Panc1 (cell line): ENCODE measurements at regions not wholly inside any gene's neighbourhood (a gene's known extent, or its start where the extent isn't known, plus 50 kb on each side); places are given as distances from the start of the nearest gene placed in this dataset.

Experiments
- ATAC-seq: fragments of 200-7000 bp; cut with Tn5 transposase; 2 replicates; pipeline ENCODE4 v1.9.1; 2020; ENCODE audit warnings: mild to moderate bottlenecking, moderate library complexity
- BruUV-seq: library from RNA; stranded (reverse); fragments of 400-500 nt; replicated peaks from 2 replicates; lab custom pipeline; 2021; lab: Mats Ljungman, UMichigan
- CTCF ChIA-PET: fragments of 300-600 bp; sonication (Branson Sonifier 250); formaldehyde crosslinking; loops from one replicate; lab custom pipeline; 2022; ENCODE audit warnings: antibody characterized with exemption; lab: Charles Lee
- POLR2A ChIA-PET: fragments of 300-600 bp; sonication (Branson Sonifier 250); formaldehyde crosslinking; loops from one replicate; lab custom pipeline; 2022; ENCODE audit warnings: antibody characterized with exemption; lab: Charles Lee
- DNase-seq: peaks from one replicate; pipeline ENCODE4 v3.0.0-alpha.2; 2010; ENCODE audit warnings: low read depth, low spot score
- H3K27ac ChIP-seq: 2 replicates; pipeline ENCODE4 v1.5.1; 2011; ENCODE audit warnings: mild to moderate bottlenecking, low read length, inconsistent platforms
- H3K27me3 ChIP-seq: fragments of 200-500 bp; sonication (Bioruptor generic); 2 replicates; pipeline ENCODE4 v1.6.0; 2014; ENCODE audit warnings: low read length, inconsistent platforms; ENCODE audit not compliant: control insufficient read depth, insufficient read depth
- H3K36me3 ChIP-seq: fragments of 200-500 bp; sonication (Bioruptor generic); 2 replicates; pipeline ENCODE4 v1.5.1; 2014; ENCODE audit warnings: inconsistent platforms, mild to moderate bottlenecking, low read length, moderate library complexity; ENCODE audit not compliant: control insufficient read depth, insufficient read depth
- H3K4me1 ChIP-seq: 2 replicates; pipeline ENCODE4 v1.5.1; 2011; ENCODE audit warnings: inconsistent platforms, mild to moderate bottlenecking, low read length, moderate library complexity; ENCODE audit not compliant: control insufficient read depth, insufficient read depth
- H3K4me3 ChIP-seq, 2 experiments: 2 replicates each; pipeline ENCODE4 v1.5.1; 2011 to 2012; ENCODE audit warnings: low read depth in 2 of 2, low read length in 2 of 2, mild to moderate bottlenecking in 2 of 2, inconsistent platforms in 1 of 2, moderate library complexity in 1 of 2
- H3K9me3 ChIP-seq: fragments of 200-500 bp; sonication (Bioruptor generic); 2 replicates; pipeline ENCODE4 v1.5.1; 2014; ENCODE audit warnings: low read depth, mild to moderate bottlenecking, inconsistent platforms, low read length, moderate library complexity; ENCODE audit not compliant: control insufficient read depth, insufficient read depth
- POLR2AphosphoS5 ChIP-seq: IDR thresholded peaks from 2 replicates; pipeline ENCODE4 v1.6.1; 2012; ENCODE audit warnings: mild to moderate bottlenecking, low read depth, low read length, moderate library complexity
- SIN3A ChIP-seq: IDR thresholded peaks from 2 replicates; pipeline ENCODE4 v1.6.1; 2012; ENCODE audit warnings: low read depth, mild to moderate bottlenecking, low read length, moderate library complexity, borderline replicate concordance; ENCODE audit not compliant: insufficient read depth
- TCF7L2 ChIP-seq: IDR thresholded peaks from 2 replicates; pipeline ENCODE4 v1.6.1; 2011; ENCODE audit warnings: mild to moderate bottlenecking, low read depth, low read length, inconsistent platforms
- in situ Hi-C: cut with HindIII; loops from 2 replicates; pipeline ENCODE4 v1.10.0; 2016; ENCODE audit warnings: low sequenced_read_pairs, low pct_unique_long_range_greater_than_20kb
- intact Hi-C: fragments of 100-400 bp; cut with micrococcal nuclease; formaldehyde crosslinking; loops from one replicate; pipeline ENCODE4 v1.10.0; 2022; ENCODE audit not compliant: unreplicated experiment
- TF ChIP-seq, protein P1 (sequence below): fragments of 450-650 bp; IDR thresholded peaks from 2 replicates; pipeline ENCODE4 v1.5.1; 2017; ENCODE audit warnings: mild to moderate bottlenecking
- TF ChIP-seq, protein P2 (sequence below), 2 experiments: IDR thresholded peaks; 2 replicates each; pipeline ENCODE4 v1.6.1; 2011 to 2012; ENCODE audit warnings: low read depth in 2 of 2, control low read depth in 1 of 2, low read length in 1 of 2, mild to moderate bottlenecking in 1 of 2, moderate library complexity in 1 of 2; ENCODE audit not compliant: insufficient read depth in 1 of 2

DNA sequence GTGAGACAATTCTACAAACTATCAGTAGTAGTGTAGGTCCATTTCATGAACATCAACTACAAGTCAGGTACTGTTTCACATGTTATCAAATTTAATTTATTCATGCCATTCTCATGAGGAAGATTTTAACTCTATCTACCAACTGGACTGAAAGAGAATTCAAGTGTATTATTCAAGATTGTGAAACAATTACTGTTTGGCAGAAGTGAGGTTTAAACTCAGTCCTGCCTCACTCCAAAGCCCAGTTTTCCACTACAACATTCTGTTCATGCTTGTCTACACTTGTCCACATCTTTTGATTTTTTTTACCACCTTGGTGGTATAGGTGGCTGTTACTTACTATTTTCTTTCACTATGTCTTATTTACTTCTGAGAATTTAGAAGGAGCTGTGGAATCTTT is 272.9 kb downstream of the TGFB2 start:
- intact Hi-C loops, result no loop called here
- ATAC-seq (no peak), DNase-seq (no peak)
- H3K4me3 ChIP-seq, result no peak overlapping the region
- H3K27ac ChIP-seq, result peak overlapping the region; percentile 58; the same call in 1 of the 2 replicates
- H3K9me3 ChIP-seq, result peaks cover 9% of the 10 kb centered on the region; the same call in 1 of the 2 replicates
- in situ Hi-C loops, result no loop called here
- no TSS peak for BruUV-seq
- CTCF ChIA-PET, result no interaction called here
- H3K27me3 ChIP-seq, result no peaks in the 10 kb centered on the region
- peaks cover 3% of the 10 kb centered on the region; the same call in 1 of the 2 replicates for H3K4me1 ChIP-seq
- TF ChIP-seq TCF7L2 (no peak), SIN3A (no peak), POLR2AphosphoS5 (no peak)
- TF ChIP-seq, protein P1, sequence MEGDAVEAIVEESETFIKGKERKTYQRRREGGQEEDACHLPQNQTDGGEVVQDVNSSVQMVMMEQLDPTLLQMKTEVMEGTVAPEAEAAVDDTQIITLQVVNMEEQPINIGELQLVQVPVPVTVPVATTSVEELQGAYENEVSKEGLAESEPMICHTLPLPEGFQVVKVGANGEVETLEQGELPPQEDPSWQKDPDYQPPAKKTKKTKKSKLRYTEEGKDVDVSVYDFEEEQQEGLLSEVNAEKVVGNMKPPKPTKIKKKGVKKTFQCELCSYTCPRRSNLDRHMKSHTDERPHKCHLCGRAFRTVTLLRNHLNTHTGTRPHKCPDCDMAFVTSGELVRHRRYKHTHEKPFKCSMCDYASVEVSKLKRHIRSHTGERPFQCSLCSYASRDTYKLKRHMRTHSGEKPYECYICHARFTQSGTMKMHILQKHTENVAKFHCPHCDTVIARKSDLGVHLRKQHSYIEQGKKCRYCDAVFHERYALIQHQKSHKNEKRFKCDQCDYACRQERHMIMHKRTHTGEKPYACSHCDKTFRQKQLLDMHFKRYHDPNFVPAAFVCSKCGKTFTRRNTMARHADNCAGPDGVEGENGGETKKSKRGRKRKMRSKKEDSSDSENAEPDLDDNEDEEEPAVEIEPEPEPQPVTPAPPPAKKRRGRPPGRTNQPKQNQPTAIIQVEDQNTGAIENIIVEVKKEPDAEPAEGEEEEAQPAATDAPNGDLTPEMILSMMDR, result no peak
- TF ChIP-seq, protein P2, sequence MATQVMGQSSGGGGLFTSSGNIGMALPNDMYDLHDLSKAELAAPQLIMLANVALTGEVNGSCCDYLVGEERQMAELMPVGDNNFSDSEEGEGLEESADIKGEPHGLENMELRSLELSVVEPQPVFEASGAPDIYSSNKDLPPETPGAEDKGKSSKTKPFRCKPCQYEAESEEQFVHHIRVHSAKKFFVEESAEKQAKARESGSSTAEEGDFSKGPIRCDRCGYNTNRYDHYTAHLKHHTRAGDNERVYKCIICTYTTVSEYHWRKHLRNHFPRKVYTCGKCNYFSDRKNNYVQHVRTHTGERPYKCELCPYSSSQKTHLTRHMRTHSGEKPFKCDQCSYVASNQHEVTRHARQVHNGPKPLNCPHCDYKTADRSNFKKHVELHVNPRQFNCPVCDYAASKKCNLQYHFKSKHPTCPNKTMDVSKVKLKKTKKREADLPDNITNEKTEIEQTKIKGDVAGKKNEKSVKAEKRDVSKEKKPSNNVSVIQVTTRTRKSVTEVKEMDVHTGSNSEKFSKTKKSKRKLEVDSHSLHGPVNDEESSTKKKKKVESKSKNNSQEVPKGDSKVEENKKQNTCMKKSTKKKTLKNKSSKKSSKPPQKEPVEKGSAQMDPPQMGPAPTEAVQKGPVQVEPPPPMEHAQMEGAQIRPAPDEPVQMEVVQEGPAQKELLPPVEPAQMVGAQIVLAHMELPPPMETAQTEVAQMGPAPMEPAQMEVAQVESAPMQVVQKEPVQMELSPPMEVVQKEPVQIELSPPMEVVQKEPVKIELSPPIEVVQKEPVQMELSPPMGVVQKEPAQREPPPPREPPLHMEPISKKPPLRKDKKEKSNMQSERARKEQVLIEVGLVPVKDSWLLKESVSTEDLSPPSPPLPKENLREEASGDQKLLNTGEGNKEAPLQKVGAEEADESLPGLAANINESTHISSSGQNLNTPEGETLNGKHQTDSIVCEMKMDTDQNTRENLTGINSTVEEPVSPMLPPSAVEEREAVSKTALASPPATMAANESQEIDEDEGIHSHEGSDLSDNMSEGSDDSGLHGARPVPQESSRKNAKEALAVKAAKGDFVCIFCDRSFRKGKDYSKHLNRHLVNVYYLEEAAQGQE (IDR thresholded peaks at IDR 0.05; ENCODE audit: insufficient read depth in 1 of 2, low read depth in 2 of 2, low read length in 1 of 2), result no peak
- H3K36me3 ChIP-seq, result no peaks in the 10 kb centered on the region
- POLR2A ChIA-PET, result no interaction called here

DNA sequence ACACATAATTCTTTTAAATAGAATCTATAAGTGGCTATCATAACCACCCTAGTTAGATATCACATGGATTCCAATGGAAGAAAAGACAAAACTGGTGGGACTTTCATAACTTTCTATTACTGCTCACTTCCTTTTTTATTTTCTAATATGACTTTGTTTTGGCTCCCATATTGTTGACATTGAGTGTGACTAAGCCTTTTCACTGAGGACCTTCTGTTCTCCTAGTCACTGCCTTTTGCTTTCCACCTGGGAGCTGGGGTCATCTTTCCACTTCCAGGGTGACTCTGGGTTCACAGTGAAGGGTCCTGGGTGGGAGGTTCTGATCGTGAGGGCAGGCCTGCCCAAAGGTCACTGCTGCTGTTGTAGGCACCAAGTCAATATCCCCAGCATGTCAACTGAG is 275.8 kb downstream of the TGFB2 start:
- H3K9me3 ChIP-seq, result 0 out of 2 replicates have a peak, but pooled peaks cover 3% of the 10 kb centered on the region
- DNase-seq (peak; percentile 15), ATAC-seq (peak; percentile 82)
- H3K27ac ChIP-seq, result peak overlapping the region; percentile 60
- intact Hi-C loops (no loop called here), in situ Hi-C loops (no loop called here)
- no peak overlapping the region for H3K4me3 ChIP-seq
- ChIA-PET CTCF (no interaction called here), POLR2A (no interaction called here)
- H3K4me1 ChIP-seq, result peaks cover 3% of the 10 kb centered on the region; the same call in 1 of the 2 replicates
- no TSS peak for BruUV-seq
- TF ChIP-seq TCF7L2, result 0 out of 2 replicates have a peak, but pooled peaks have one; percentile 45
- no peak for TF ChIP-seq POLR2AphosphoS5
- H3K27me3 ChIP-seq, result no peaks in the 10 kb centered on the region
- no peaks in the 10 kb centered on the region for H3K36me3 ChIP-seq

DNA sequence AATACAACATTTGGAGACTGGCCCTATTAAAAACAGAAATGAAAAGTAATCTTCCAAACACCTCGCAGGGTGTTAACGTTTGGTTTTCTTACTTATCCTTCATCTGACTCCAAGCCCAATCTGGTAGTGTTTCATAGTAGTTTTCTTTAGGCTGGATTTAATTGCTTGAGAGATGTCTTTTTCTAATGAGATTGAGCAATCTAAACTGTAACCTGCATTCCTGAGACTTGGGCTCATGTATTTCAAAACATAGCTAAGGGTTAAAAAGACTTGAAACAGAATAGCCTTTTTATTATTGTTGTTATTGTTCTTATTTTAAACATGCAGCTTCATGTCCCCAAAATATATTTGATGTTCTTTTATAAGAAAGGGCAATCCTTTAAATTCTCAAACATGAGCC is 278.9 kb downstream of the TGFB2 start:
- no peak for TF ChIP-seq POLR2AphosphoS5
- TF ChIP-seq, protein P2 (IDR thresholded peaks at IDR 0.05; ENCODE audit: insufficient read depth in 1 of 2, low read depth in 2 of 2, low read length in 1 of 2), result no peak
- no peak for TF ChIP-seq TCF7L2
- TF ChIP-seq, protein P1, result no peak
- TF ChIP-seq SIN3A, result no peak
- Histone ChIP-seq H3K27ac (peak overlapping the region; percentile 52; the same call in 1 of the 2 replicates), H3K4me1 (peaks cover under 1% of the 10 kb centered on the region; the same call in 1 of the 2 replicates), H3K27me3 (no peaks in the 10 kb centered on the region), H3K4me3 (no peak overlapping the region), H3K36me3 (no peaks in the 10 kb centered on the region), H3K9me3 (peaks cover 4% of the 10 kb centered on the region; the same call in 1 of the 2 replicates)
- ATAC-seq (no peak), DNase-seq (no peak)
- intact Hi-C loops (no loop called here), in situ Hi-C loops (no loop called here)
- ChIA-PET POLR2A (no interaction called here), CTCF (no interaction called here)
- BruUV-seq, result no TSS peak
